ENCODE measurements at regions not wholly inside any gene's neighbourhood (a gene's known extent, or its start where the extent isn't known, plus 50 kb on each side); places are given as distances from the start of the nearest gene placed in this dataset.

DNA sequence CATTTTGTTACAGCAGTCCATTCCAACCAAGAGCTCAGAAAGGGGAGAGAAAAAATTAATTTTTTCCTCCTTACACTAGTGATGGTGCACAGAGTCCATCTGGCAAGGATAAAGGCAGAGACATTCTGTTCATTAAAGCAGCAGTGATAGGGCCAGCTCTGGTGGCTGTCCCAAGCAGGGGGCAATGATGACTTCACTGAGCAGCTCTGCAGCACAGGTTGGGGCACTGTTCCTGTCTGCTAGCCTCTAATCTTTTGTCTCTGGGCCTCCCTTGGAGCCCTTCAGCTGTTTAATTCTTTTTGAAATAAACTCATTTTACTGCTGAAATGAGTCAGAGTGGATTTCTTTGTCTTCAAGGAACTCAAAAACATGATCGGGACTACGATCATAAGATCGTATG, 200.9 kb upstream of the PLXNC1 start:
- TF ChIP-seq, protein P1, sequence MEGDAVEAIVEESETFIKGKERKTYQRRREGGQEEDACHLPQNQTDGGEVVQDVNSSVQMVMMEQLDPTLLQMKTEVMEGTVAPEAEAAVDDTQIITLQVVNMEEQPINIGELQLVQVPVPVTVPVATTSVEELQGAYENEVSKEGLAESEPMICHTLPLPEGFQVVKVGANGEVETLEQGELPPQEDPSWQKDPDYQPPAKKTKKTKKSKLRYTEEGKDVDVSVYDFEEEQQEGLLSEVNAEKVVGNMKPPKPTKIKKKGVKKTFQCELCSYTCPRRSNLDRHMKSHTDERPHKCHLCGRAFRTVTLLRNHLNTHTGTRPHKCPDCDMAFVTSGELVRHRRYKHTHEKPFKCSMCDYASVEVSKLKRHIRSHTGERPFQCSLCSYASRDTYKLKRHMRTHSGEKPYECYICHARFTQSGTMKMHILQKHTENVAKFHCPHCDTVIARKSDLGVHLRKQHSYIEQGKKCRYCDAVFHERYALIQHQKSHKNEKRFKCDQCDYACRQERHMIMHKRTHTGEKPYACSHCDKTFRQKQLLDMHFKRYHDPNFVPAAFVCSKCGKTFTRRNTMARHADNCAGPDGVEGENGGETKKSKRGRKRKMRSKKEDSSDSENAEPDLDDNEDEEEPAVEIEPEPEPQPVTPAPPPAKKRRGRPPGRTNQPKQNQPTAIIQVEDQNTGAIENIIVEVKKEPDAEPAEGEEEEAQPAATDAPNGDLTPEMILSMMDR (IDR thresholded peaks at IDR 0.05 in 2 of 3, conservative IDR thresholded peaks at IDR 0.05 in 1 of 3; ENCODE audit: insufficient read depth in 2 of 3, low read depth in 1 of 3, low read length in 3 of 3): no peak
- TF ChIP-seq SRF (CRISPR knock-in tag; IDR thresholded peaks at IDR 0.05): no peak
- TF ChIP-seq ZFPM2 (CRISPR knock-in tag; IDR thresholded peaks at IDR 0.05): no peak

Data from K562 (cell line).